Kidney tubule cell (primary cell): ENCODE measurements at regions not wholly inside any gene's neighbourhood (a gene's known extent, or its start where the extent isn't known, plus 50 kb on each side); places are given as distances from the start of the nearest gene placed in this dataset.
"Not testable (repeated sequence)": the region's sequence is repeated elsewhere in the genome, so short reads cannot be mapped to it uniquely, and the experiment has no call there.

Experiments used
- DNase-seq: peaks from one replicate; pipeline ENCODE4 v3.0.0-alpha.2; 2018; ENCODE audit warnings: low spot score

DNA sequence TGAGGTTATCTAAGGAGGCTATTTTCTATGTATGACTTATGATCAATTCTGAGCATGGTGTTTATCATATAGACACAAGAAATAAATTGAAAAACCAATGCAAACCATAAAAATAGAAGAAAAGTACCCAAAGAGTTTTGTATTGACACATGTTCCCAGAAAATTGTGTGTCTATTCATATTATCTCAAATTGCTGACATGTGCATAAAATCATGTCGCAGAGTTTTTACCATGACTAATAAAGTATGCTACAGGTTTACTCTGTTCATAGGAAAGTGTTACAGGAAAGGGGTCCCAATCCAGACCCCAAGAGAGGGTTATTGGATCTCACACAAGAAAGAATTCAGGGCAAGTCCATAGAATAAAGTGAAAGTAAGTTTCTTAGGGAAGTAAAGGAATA is 290.7 kb upstream of the NRXN1 start:
- no peak for DNase-seq

DNA sequence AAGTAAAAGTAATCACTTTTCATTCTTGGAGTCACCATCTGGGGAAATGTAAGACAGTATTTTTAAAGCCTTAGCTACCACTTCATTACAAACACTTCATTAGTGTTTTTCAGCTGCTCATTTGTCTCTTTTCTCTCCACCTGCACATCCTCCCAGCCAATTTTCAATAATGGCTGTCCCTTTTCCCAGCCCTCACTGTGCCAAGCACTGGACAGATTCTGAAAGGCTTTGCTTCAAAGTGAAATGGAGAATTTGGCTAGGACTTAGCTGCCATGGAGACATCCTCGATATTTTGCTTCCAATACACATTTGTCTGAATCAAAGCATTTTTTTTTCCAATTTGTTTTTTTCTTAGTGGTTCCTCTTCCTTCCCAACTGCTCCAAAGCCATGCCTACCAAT is 272.4 kb upstream of the NRXN1 start:
- DNase-seq, result no peak

DNA sequence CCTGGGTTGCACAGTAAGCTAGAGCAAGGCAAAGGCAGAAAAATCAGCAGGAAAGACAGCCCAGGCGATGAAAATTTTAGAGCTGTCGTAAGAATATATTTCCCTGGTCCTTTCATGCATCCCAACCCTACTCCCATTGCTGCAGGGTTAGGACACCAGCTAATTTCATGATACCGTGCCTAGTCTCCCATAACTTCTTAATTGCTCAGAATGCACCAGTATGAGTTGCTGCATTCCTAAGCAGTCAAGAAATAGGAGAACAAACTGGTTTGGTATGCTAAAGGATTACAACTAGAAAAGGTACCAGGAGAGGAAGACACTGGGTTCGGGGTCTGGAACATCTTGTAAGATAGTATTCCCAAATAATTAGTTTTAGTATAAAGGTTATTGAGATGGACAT is 269.4 kb upstream of the NRXN1 start:
- no peak for DNase-seq

DNA sequence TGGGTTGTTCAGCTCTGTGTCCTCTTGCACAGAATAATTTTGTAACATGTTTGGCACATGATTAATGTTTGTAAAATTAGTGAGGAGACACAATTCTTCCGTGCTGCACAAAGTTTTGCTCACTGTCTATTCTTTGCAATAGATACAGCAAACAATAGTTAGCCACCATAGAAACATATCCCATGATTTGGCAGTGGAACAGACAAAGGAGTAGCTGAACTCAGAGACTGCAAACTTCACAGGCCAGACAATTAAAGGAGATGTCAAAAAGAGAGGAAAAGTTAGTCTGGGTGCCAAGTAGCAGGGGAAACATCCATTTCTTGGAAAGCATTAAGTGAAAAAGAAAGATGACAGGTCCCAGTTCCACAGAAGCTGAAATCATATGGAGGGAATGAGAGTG is 267.4 kb upstream of the NRXN1 start:
- no peak for DNase-seq

DNA sequence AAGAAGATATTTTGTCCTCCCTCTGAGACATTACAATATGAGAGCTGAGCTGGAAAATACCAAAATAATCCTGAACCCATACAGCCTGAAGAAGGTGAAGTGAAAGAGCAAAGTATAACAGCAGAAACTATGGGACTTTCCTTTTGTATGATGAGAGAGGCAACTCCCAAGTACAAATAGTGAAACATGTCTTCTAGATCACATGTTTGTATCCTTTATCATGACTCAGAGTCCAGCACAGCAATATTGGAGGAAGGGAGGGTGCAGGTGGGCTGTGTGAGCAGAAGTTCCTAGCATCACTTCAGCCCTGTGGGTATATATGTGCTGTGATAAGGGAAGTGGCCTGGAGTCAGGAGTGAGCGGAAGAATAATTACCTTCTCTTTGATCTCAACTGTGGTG is 265.6 kb upstream of the NRXN1 start:
- DNase-seq, result no peak

DNA sequence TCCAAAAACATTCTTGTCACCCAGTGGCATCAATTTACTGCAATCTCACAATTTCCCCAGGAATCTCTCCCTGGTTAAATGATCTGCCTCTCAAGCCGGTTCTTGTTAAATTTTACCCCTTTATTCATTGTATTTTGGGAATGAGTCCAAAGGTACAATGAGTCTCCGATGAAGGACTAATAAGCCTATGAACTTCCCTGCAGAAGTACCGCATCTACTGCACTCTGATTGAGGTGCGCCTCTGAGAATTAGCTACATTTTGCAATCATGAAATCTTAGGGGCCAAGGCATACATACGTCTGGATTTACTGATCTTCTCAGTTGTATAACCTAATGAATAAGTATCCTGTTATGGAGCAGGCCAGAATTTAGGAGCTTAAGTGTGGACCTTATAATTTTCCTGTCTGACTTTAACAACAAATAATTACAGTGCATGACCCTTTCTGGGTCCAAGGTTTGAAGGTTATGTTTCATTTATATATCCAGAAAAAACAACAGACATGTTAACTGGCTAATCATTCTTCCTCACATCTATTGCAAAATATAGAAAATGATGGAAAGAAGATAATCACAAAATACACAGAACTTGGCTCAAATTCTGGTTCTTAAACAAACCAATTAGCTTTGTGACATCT is 261.8 kb upstream of the NRXN1 start:
- no peak for DNase-seq

DNA sequence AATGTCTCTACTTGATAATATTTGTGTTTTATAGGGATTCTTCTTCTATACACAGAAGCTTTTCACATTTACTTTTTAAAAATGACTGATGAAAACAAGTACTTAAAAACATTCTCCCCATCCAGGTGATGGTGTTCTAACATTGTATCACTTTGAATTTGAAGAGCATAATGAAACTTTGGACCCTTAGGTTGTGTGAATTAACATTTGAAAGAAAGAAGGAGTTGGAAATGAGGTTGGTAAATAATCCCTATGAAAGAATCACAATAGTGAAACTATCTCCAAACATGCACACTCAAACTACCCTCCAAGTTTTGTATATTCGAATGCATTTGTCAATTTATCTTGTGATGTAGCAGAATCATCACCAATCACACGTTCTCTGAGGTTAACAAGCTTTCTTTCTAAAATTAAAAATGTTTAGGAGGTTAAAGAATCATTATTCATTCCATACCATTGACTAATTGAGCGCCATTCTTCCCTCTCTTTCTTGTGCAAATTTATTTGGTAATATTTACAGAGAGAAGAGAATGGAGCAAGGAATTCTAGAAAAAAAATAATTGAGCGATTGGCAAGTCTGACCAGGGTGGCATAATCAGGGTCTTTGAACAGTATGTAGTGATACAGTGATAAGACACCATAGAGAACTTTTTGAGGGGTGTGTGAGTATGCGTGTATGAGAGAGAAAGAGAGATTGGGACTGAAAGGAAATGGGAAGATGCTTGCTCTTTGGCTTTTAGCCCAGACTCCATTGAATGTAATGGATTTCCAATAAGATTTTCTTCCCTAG is 260.0 kb upstream of the NRXN1 start:
- DNase-seq, result no peak

DNA sequence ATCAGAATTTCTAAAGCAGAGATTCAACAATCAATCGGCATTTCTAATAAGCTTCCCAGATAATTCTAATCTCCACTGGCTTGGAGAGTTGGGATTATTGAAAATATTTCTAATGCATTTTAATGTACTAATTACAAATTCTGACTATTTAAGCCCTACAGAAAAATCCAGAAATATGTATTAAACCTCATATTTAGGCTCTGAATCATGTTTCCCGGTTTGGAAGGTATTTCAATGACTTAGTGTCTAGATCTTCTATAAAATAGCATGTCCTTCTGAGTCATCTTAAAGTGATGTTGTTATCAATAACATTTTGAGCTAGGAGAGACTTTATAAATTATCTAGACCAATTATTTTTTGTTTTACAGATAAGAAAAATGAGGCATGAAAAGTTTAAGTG is 258.8 kb upstream of the NRXN1 start:
- DNase-seq, result no peak

DNA sequence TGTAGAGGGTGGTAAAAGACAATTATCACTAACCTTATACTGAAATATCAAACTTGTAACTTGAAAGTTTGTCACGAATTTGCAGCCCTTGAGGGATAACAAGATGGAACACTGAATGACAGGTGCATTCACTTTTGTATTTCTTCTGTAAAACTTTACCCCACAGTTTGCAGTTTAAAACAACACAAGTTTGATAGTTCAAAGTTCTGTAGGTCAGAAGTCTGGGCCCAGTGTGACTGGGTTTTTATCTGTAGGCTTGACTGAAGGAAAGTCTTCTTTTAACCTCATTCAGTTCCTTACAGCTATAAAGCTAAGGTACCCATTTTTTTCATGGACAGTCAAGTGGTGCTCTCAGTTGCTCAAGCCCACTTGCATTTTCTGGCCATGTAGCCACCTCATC is 257.1 kb upstream of the NRXN1 start:
- no peak for DNase-seq

DNA sequence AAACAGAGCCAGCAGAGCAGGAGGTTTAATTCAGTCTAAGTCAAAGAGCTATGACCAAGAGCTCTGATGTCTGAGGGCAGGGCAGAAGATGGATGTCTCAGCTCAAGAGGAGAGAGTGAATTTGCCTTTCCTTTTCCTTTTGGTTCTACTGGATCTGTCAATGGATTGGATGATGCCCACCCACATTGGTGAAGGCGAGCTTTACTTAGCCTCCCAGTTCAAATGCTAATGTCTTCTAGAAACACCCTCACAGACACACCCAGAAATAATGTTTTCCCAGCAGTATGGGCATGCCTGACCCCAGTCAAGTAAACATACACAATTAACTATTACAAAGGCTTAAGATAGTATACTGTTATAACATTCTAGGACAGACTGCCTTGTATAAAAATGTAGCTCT is 236.3 kb upstream of the NRXN1 start:
- DNase-seq, result no peak

DNA sequence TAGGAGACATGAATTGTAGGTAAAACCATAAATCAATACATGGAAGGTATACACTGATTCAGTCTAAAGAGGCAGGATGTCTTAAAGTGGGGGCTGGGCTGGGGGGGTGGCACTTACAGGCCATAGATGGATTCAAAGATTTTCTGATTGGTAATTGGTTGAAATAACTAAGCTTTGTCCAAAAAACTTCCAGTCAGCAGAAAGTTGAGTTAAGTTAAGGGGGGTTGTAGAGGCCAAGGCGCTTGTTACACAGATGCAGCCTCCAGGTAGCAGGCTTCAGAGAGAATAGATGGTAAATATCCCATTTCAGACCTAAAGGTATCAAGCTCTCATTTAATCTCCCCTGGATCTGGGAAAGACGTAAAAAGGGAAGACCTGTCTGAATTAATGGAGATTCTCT is 233.6 kb upstream of the NRXN1 start:
- no peak for DNase-seq

DNA sequence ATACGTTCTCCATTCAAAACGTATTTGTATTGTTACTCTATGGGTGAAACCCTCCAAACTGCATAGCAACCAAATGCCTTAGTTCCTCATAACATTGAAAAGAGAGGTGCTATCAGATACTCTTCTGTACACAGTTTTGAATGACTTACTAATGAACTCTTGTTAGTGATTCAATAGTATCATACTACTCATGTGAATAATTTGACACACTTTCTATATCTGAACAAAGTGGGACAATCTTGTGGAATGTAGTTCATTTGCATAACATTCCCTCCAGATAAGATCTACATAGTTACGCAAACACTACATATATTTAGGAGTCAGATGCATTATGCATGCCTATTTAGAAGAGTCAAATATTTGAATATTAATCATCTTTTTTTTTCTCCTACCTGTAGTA is 232.0 kb upstream of the NRXN1 start:
- DNase-seq, result no peak

DNA sequence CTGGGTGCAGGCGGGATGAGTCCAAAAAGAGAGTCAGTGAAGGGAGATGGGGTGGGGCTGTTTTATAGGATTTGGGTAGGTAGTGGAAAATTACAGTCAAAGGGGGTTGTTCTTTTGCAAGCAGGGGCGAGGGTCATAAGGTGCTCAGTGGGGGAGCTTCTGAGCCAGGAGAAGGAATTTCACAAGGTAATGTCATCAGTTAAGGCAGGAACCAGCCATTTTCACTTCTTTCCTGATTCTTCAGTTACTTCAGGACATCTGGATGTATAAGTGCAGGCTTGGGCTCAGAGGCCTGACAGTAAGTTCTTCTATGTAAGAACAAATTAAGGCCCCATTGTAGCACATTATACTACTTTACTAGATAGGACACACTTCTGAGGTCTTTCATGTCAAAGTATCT is 231.2 kb upstream of the NRXN1 start:
- not testable (repeated sequence) for DNase-seq

DNA sequence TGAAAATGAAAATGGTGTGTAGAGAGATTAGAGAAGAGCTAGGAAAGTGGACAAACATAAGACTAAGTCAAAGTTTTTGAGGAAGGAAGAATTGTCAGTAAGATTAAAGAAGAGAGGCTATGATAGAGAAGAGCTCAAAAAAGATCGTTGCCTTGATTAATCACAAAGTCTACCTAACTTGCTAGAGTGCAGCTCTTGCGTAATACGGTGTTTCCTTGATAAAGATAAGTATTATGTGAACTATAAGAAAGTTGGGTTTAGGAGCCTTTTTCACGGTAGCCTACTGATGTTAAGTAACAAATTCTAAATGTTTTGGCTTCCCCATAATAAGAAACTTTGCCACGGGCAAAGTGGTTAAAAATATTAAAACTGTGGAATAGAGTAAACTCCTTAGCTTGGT is 226.4 kb upstream of the NRXN1 start:
- no peak for DNase-seq

DNA sequence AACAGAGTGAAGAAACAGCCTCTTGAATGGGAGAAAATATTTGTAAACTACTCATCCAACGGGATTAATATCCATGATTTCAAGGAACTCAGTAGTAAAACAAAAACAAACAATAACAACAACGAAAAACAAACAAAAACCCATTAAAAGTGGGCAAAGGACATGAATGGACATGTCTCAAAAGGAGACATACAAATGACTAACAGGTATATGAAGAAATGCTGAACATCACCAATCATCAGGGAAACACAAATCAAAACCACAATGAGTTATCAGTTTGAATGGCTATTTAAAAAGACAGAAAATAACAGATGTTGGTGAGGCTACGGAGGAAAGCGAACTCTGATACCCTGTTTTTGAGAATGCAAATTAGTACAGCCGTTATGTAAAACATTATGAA is 224.8 kb upstream of the NRXN1 start:
- DNase-seq, result no peak

DNA sequence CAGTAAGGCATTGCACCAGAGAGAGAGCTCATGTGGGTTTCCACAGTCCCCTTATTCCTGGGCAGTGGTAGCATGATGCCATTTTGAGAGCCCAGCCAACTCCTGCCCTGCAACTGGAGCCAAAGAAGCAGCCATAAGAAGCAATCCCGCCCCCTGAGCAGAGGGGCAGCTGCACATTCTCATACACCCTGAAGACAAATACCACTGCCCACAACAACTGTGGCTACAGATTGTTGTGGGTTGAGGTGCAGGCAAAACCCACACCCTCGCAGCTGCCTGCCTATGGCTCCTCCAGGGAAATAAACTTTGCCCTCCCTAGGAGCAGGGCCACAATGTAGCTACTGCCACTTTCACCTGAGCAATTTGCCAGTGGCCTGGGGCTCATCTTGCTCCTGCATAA is 219.4 kb upstream of the NRXN1 start:
- DNase-seq, result no peak

DNA sequence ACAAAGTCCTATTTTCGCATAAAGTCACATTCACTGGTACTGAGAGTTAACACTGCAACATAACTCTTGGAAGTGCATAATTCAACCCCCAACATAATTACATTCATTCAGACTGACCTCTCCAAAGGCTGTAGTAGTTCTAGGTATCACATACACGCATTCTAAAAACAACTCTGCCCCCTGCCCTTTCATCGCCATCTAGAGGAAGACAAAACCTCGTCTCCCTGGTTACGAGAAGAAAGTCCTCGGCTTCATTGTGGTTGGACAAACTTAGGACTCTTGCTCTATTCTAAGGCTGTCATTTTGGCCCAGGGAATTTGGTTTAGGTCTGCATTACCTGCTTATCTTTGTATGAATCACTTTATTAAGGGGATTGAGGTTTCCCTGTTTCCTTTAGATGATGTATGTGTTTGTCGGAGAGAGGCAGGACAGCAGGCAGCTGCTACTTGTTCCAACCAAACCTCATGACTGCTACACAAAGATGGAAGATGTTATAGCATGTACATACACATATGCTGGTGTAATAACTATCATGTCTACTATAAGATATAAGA is 215.4 kb upstream of the NRXN1 start:
- no peak for DNase-seq

DNA sequence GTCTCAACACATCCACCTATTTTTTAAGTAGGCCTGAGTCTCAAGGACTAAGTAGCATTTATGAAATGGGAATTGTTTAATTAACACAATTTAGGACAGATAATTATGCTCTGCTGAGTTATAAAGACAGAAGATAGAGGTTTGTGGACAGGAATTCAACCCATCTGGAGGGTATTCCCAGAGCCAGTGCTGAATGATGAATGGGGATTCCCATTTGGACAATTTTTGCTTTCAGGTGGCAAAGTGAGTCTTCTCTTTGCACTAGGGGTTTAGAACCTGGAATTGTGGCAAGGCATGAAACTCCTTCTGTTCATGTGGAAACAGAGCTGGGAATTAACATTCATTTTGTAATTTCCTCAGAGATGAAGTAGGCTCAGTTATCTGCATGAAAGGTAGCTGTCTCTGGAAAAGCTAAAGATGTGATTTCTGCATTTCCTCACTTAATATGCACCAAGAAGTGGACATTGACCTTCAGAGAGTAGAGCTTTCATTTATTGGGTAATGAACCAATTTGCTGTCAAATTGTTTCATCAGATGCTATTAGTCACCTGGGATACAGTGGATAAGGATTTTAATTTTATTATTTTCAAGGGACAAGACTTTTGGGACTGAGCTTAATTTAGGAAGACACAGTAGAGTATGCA is 212.1 kb upstream of the NRXN1 start:
- no peak for DNase-seq

DNA sequence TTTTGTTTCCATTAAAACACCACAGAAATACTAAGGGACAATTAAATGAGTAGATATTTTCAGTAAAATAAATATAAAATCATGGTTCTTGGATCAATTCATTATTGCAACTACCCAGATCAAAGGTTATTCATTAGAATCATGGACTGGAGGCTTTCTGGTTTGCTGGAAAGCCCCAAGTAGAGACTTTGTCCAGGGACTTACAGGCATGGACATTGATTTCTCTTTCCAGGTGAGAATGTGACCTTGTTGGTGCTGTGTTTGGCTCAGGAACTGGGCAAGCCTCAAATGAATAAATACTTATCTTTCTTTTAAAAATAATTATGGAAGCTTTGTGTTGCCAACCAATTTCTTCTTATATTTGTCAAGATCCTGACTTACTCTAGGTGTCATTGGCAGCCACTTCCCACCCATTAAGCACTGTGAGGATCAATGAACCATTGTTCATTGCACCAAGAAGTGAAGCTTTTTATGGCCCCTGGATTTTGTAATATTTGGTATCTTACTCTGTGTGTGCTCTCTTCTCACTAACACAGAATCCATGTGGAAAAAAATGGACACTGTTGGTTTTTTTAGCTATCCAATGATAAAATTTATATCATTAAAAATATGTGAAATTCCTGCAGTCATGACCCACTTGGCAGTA is 205.8 kb upstream of the NRXN1 start:
- no peak for DNase-seq

DNA sequence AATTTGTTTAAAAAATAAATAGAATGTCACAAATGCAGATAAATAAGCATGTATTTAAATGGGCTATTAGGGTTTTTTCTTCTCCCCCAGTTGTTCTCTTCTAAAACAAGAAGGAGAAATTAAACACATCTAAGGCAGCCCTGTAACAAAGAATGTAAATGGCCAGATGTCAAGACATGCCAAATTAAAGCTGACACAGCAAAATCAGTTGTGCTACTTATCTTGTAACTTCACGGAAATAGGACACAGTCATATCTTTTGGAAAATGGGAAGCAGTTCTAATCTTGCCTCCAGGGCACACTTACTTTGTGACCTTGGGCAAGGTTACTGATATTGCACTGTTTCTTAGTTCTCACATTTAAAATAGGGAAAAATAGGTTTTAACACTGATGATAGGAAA is 200.1 kb upstream of the NRXN1 start:
- no peak for DNase-seq

DNA sequence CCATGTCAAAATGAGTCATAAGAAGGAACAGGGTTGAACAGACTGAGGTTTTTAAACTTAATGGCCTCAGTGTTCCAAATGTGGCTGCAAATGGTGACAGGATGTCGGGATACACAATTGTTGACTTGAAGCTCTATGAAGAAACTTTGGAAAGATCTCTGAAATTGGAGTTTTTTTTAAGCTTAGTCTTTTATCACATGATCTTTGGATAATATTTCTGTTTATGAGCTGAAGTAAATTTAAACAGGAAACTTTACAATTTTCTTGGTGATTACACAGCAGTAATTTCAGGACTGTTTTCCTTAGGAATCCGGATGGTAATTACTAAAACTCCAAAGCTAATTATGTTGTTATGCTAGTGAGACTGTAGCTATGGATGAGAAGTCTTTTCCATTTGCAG is 199.1 kb upstream of the NRXN1 start:
- DNase-seq, result no peak

DNA sequence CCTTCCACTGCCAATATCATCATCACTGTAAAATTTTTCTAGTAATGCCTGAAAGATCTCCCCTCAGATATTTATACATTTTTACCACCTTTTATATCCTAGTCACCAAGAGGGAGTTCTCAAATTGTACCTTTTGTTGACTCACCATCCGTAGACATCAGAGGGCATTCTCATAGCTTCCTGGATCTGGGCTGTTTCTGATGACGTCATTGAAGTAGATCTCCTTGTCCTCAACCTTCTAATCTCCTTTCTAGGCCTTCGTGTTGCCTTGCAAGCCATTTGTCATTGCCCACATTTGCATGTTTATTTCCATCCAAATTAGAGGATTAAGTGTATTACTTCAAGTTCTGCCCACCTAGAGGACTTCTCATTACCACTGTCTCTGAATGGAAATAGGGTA is 193.4 kb upstream of the NRXN1 start:
- no peak for DNase-seq

DNA sequence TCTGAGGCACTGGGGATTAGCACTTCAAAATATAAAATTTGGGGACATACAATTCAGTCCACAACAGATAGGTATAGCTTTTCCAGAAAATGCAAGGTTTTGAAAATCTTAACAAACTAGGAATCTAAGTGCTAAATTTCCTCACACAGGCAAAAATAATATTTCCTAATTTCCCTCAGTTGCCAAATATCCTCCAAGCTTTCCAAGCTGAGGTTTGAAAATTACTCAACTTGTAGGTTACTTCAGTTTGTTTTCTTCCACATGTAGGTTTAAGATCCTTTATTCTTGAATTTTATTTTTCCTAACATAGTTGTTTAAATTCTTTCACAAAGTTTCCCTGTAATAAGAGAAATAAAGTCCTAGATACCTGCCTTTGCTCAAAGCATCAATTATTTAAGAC is 192.9 kb upstream of the NRXN1 start:
- DNase-seq, result no peak
